Posterior cingulate gyrus (tissue), 11 donors: ENCODE measurements at regions not wholly inside any gene's neighbourhood (a gene's known extent, or its start where the extent isn't known, plus 50 kb on each side); places are given as distances from the start of the nearest gene placed in this dataset.

Experiments
- DNase-seq, 10 donors: peaks; one replicate each; pipeline versions ENCODE4 v3.0.0 to v3.0.0-alpha.2; 2020 to 2021; ENCODE audit warnings: mixed read lengths in 3 of 10
- intact Hi-C: fragments of 100-400 bp; cut with DNase I; formaldehyde crosslinking; loops from one replicate; pipeline ENCODE4 v1.15.1; 2023

DNA sequence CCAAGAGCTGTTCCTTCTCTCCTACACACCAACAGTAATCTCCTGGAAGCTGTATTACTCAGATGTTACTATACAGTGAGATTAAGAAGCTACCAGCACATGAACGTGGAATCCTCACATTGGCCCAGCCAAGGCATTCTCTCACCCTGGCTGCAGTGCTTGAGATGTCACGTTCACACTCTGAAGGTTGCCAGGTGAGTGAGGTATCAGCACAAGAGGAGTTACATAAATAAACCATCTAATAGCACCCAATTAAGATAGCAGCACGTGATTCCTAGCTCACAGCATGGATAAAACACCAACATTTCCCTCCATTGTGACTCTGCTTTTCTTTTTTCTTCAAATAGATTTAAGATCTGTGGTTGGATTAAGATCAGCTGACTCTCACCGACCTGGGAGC is 182.8 kb downstream of the PLPP3 start:
- intact Hi-C loops = no loop called here
- no peak for DNase-seq

- DNase-seq = no peak
- intact Hi-C loops = no loop called here
Measured at GRCh38 chr1:56395776-56396175, 183.6 kb downstream of the PLPP3 start.

DNA sequence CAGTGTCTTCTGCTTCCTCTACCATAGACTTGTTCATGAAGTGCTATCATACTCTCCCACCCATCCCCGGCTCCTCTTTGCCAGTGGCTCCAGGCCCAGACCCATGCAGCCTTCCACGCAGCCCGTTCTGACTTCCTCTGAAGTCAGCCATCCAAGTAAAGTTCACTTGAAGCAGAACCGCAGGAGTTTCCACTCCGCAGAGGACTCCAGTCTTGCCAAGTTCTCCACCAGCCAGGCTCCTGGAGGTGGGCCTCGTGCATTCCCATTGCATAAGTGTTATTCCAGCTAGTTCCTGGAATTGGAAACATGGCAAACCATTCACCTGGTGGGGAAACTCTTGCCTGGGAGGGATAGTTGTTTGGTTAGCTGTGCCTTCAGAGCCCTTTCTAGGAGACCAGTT is 185.1 kb downstream of the PLPP3 start:
- intact Hi-C loops = no loop called here
- DNase-seq = no peak

DNA sequence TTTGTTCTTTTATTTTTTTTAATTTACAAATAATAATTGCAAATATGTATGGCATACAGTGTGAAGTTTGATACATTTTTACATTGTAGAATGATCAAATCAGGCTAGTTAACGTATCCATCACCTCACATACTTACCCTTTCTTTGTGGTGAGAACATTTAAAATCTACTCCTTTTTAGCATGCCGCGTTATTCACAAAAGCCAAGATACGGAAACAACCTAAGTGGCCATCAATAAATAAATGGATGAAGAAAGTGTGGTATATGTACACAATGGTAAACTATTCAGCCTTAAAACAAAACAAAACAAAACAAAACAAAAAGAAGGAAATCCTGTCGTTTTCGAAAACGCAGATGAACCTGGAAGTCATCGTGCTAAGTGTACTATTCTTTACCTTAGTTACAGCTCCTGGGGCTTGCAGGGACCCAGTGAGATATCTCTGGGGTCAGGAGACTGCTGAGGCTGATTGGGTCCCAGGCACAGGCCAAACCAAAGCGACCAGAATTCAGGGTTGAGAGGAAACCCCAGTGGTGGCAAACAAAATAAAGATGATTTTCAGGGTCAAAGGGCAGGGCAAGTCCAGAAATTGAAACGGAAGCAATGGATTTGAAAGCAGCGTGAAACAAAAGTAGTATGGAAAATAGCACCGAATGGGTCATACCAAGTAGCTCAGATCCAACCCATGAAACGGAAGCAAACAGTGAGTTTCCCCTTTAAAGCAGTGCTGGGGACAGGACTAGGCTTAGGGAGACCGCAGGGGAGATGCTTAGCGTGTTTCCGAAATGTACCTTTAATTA is 188.2 kb downstream of the PLPP3 start:
- DNase-seq = no peak
- intact Hi-C loops = no loop called here

DNA sequence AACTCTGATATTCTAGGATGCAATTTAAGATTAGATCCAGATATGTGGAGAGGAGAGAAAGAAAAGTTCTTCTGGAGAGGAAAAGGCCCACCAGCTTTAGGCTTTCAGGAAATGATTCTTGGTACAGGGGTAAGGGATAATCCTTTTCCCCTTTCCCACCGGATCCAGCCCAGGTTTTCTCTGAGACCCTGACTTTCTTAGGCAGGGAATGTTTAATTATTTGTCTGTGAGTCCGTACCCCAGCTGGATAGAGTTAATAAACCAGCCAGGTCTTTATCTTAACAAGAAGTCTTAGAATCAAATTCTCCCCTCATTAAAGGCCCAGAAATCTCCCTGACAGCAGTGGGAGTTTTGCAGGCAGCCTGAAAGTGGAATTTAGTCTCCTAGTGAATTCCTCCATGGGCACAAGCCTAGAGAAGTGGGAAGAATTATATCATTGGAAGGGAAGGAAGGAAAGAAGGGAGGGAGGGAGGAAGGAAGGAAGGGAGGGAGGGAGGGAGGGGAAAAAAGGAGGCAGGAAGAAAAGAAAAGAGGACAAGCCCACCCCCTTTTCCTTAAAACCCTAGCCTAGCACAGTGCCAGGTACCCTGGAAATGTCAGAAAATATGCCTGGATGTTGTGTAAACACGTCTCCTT is 189.0 kb downstream of the PLPP3 start:
- DNase-seq = no peak
- intact Hi-C loops = no loop called here

DNA sequence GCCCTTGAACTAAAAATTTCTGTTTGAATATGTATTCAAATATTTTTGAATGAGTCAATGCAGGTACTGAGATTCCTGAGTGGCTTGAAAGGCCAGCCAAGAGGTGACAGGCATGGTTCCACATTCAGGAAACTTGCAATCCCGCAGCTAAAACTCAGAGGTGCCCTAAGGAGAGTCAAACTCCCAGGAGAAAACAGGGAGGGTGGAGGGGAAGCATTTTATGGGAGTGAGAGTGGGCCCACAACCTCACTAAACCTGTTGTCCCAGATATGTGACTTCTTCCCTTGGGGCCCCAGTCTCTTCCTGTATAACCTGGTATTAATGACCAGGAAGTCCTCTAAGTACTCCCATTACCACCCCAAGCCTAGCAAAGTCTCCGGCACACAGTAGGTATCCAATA is 189.6 kb downstream of the PLPP3 start:
- intact Hi-C loops = no loop called here
- DNase-seq = no peak

DNA sequence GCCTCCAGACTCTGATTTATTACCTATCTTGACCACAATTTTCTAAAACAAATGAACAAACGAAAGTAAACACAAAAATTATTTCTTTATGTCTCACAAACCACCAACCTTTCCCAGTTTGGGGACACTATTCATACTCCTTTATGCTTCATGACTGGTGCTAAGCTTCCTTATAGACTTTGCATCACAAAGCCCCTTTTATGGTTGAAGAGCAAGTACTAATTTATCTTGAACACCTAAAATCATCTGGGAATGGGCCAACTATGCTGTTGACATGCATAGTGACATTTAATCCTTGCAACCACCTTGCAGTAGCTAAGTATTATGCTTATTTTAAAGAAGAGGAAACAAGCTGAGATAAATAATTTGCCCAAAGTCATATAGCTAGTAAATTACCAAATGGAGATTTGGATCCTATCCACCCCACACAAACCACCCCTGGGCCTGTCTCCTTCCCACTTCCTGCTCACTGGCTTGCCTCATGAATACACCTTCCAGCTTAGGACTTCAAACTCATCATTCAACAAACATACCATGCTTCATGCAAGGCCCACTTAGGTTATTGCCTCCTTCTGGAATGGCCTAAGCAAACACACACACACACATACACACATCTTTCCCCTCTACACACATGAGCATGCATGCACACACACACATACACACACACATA is 192.2 kb downstream of the PLPP3 start:
- no peak for DNase-seq
- intact Hi-C loops = no loop called here

DNA sequence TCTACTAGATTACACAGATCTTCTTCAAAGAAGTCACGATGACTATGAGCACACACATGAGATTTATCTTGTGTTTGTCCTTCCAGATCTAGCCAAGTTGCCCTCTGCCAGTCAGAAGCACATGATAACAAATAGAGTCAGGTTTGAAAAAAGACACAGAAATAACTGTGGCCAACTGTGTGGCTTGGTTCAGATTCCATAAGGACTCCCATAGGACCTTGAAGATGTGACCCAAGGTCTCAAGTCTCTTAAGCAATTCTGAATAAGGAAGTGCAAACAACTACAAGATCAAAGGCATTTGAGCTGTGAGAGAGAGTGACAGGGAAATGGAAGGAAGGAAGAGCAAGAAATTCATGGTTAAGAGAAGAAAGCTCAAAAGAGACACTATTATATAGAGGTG is 194.0 kb downstream of the PLPP3 start:
- no peak for DNase-seq
- intact Hi-C loops = no loop called here

DNA sequence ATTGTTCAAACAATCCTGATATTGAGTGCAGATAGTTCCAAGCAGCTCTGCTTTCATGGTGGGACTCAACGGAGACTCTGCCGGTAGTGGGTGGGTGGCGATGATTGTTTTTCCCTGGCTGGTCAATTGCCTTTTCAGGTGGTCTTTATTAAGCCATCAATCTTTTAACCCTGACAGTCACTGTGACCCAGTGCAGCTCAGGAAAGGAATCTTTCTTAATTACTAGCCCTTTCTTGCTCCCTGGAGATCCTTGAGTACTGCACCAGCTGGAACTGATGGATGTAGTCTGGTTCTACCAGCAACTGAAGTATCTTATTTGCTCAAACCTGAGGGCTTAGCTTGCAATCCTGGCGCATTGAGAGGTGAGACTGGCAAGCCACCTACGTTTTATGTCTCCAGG is 196.4 kb downstream of the PLPP3 start:
- intact Hi-C loops = loop anchor here (5.0 kb wide), 1 partner anchor 36 kb away; no protein-coding TSS in a partner anchor
- DNase-seq = no peak

GRCh38 chr1:56380531-56380930 is 198.8 kb downstream of the PLPP3 start:
- intact Hi-C loops = loop anchor here (5.0 kb wide), 1 partner anchor 33 kb away; no protein-coding TSS in a partner anchor
- DNase-seq = no peak

DNA sequence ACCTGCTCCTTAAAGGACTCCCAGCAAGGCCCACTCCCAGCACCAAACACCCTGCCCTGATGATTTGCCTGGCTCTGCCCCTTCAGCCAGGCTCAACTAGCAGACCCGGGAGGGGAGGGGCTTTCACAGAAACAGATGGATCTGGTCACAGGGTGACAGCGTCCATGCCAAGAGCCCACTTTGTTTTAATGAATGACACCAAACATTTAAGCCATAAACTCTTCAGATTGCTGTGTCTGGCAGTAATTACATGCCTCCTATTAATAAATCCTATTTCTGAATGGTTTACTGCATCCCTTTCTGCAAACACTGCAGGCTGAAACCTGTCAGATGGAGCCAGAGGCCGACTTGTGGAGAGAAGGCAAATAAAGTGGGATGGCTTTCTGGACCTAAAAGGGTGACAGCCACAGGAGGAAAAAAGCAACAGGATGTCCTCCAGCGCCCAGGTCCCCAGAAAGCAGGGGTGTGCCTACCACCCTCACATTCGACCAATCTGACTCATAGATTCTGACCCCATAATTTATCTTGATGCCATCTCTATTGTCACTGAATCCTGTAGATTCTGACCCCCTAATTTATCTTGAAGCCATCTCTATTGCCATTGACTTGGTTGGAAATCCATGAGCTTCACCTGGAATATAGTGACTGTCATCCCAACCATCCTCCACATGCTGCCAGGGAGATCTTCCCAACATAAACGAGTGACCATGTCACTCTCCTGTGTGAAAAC is 200.9 kb downstream of the PLPP3 start:
- intact Hi-C loops = no loop called here
- peak in 1 of 10 donors; percentile 13 for DNase-seq

DNA sequence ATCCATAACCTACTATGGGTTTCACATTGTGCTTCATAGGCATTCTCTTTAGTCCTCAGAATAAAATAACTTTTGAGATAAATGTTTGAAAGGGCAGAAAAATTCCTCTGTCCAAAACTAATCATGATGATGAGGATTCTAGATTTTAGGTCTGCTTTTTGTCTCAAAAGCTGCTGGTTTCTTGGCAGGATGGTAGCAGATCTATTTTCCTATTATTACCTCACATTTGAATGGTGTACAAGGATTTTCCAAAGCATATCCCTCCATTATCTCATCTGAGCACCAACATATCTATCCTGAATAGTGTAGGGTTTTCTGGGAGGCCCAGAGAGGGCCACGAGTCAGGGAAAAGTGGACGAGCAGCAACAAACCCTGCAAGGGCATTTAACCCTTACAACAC is 201.9 kb downstream of the PLPP3 start:
- DNase-seq = no peak
- intact Hi-C loops = no loop called here

- peak in 2 of 10 donors; percentile 11 to 66 for DNase-seq
- intact Hi-C loops = no loop called here
Measured at GRCh38 chr1:56376188-56376984, 203.0 kb downstream of the PLPP3 start.

DNA sequence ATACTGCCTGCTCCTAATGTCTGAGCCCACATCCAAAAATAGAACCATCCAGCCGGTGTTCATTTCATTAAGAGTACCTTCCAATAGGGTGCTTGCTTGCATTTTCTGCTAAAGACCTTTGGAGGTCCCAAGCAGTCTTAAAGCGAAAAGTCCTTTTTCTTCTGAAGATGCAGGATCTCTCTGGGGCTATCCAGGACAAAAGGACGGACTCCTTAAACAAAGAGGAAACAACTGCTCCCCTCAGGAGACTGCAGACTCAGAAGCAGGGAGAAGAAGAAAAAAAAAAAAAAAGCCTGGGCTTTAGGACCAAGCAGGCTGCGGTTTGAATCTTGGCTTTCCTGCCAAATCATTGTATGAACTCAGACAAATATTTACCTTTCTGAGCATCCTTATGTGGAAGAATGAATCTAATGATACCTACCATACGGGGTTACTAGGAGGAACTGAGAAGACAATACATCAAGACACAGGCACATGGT is 204.0 kb downstream of the PLPP3 start:
- DNase-seq = no peak
- intact Hi-C loops = no loop called here

- intact Hi-C loops = no loop called here
- peak in 1 of 10 donors; percentile 65 for DNase-seq
Measured at GRCh38 chr1:56374026-56374974, 205.1 kb downstream of the PLPP3 start.

DNA sequence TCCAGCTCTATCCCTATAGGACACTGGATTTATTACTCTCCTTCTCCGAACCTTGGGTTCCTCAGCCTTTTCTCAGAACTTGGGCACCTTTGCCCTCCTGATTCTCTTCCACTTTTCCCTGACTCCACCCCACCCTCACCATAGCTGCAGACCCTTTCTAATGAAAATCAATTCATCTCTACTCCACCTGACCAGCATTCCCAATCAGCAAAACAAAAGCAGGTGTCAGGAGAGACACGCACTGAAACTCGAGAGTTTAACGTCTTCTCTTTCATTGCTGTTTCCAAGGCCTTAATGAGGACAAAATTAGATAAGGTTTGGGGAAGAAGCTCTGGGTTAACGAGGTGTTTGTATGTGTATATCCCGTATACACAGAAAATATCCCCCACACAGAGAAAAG is 208.8 kb downstream of the PLPP3 start:
- DNase-seq = no peak
- intact Hi-C loops = no loop called here

- peak in 2 of 10 donors; percentile 28 to 33 for DNase-seq
- intact Hi-C loops = no loop called here
Measured at GRCh38 chr1:56363007-56363770, 216.2 kb downstream of the PLPP3 start.

DNA sequence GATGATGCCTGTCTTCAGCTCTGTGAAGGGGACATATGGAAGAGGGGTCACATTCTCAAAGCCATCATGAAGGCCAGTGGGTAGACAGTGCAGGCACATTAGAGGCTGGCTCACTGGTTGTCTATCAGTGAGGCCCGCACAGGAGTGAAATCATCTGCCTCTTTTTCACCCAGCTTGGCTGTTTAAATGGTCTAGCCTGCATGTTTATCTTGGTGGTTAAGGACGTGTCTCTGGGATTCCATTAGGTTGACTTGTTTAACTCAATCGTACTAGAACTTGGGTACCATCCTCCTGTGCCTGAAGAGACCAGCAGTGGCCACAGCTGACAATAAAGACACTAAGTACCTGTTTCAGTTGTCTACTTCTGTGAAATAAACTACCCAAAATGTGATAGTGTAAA is 219.3 kb downstream of the PLPP3 start:
- no peak for DNase-seq
- intact Hi-C loops = no loop called here
